Osteoblast (primary cell): ENCODE measurements at regions not wholly inside any gene's neighbourhood (a gene's known extent, or its start where the extent isn't known, plus 50 kb on each side); places are given as distances from the start of the nearest gene placed in this dataset.

Source experiments
- DNase-seq: peaks from one replicate; pipeline ENCODE4 v3.0.0; 2011; ENCODE audit warnings: low spot score, mixed read lengths; ENCODE audit not compliant: insufficient read length; ENCODE audit errors: missing footprints
- H2AFZ ChIP-seq: 2 replicates; pipeline ENCODE4 v1.6.0; 2011; ENCODE audit warnings: mild to moderate bottlenecking, low read length
- H3K27ac ChIP-seq: 2 replicates; pipeline ENCODE4 v1.5.1; 2011; ENCODE audit warnings: mild to moderate bottlenecking, low read depth, low read length, moderate library complexity
- H3K27me3 ChIP-seq: 2 replicates; pipeline ENCODE4 v1.6.0; 2012; ENCODE audit warnings: mild to moderate bottlenecking, control low read depth, inconsistent platforms, low read length, moderate library complexity; ENCODE audit not compliant: insufficient read depth
- H3K36me3 ChIP-seq: 2 replicates; pipeline ENCODE4 v1.5.1; 2011; ENCODE audit warnings: mild to moderate bottlenecking, low read length, control low read depth, moderate library complexity; ENCODE audit not compliant: insufficient read depth
- H3K4me1 ChIP-seq: 2 replicates; pipeline ENCODE4 v1.5.1; 2011; ENCODE audit warnings: mild to moderate bottlenecking, low read length, control low read depth, moderate library complexity; ENCODE audit not compliant: insufficient read depth
- H3K4me2 ChIP-seq: 2 replicates; pipeline ENCODE4 v1.6.0; 2011; ENCODE audit warnings: mild to moderate bottlenecking, low read length; ENCODE audit not compliant: insufficient read depth
- H3K4me3 ChIP-seq: fragments of 200-600 bp; sonication (generic); 3 replicates; pipeline ENCODE4 v1.5.1; 2012; ENCODE audit warnings: mild to moderate bottlenecking, low read length, inconsistent platforms; ENCODE audit not compliant: insufficient read depth
- H3K79me2 ChIP-seq: 2 replicates; pipeline ENCODE4 v1.6.0; 2012; ENCODE audit warnings: mild to moderate bottlenecking, low read length, control low read depth, inconsistent platforms; ENCODE audit not compliant: insufficient read depth
- H3K9me3 ChIP-seq: 2 replicates; pipeline ENCODE4 v1.5.1; 2011; ENCODE audit warnings: low read depth, low read length, control low read depth
- H4K20me1 ChIP-seq: 2 replicates; pipeline ENCODE4 v1.6.0; 2012; ENCODE audit warnings: mild to moderate bottlenecking, low read length, control low read depth; ENCODE audit not compliant: insufficient read depth
- TF ChIP-seq, protein P1 (sequence below): IDR thresholded peaks from 2 replicates; pipeline ENCODE4 v1.5.1; 2011; ENCODE audit warnings: mild to moderate bottlenecking, low read depth, low read length, moderate library complexity; ENCODE audit errors: extremely low read depth

GRCh38 chr14:85280074-85280473 is 249.9 kb upstream of the FLRT2 start:
- Histone ChIP-seq H3K4me3 (no peak overlapping the region), H2AFZ (no peak overlapping the region), H3K79me2 (no peaks in the 10 kb centered on the region), H3K9me3 (no peaks in the 10 kb centered on the region), H3K27me3 (no peaks in the 10 kb centered on the region), H3K27ac (no peak overlapping the region), H3K36me3 (no peaks in the 10 kb centered on the region), H3K4me2 (no peak overlapping the region), H4K20me1 (no peaks in the 10 kb centered on the region), H3K4me1 (no peaks in the 10 kb centered on the region)
- TF ChIP-seq, protein P1, sequence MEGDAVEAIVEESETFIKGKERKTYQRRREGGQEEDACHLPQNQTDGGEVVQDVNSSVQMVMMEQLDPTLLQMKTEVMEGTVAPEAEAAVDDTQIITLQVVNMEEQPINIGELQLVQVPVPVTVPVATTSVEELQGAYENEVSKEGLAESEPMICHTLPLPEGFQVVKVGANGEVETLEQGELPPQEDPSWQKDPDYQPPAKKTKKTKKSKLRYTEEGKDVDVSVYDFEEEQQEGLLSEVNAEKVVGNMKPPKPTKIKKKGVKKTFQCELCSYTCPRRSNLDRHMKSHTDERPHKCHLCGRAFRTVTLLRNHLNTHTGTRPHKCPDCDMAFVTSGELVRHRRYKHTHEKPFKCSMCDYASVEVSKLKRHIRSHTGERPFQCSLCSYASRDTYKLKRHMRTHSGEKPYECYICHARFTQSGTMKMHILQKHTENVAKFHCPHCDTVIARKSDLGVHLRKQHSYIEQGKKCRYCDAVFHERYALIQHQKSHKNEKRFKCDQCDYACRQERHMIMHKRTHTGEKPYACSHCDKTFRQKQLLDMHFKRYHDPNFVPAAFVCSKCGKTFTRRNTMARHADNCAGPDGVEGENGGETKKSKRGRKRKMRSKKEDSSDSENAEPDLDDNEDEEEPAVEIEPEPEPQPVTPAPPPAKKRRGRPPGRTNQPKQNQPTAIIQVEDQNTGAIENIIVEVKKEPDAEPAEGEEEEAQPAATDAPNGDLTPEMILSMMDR: no peak
- DNase-seq: no peak

DNA sequence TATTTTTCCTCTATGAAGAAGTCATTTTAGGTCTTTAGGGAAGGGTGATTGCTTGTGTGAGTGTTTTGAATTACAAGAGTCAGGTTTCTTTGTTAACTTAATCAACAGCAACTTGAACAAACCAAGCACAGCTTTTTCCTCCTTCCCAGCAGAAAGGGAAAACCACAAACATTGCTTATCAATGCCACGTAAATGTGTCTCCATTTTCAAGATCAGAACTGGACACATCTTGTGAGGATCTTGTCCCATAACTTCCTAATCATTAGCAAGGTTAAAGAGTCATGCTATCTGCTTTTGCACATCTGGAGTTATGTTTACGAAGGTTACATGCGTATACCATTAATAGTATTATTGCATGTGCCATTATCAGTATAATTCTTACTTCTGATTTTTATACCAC is 248.0 kb upstream of the FLRT2 start:
- no peak for DNase-seq
- H2AFZ ChIP-seq: no peak overlapping the region

DNA sequence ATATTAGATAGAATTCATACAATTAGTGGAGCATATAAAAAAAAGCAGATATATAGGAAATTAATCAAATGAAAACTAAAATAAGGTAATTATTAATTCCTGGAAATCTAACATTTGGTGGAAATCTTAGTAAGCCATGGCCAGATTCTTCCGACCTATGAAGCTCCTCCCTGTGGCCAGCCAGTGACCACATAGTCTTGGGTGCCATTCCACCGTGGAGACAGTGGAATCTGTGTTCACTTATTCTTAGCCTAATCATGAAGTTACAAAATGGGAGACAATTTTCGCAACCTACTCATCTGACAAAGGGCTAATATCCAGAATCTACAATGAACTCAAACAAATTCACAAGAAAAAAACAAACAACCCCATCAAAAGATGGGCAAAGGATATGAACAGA is 241.9 kb upstream of the FLRT2 start:
- H2AFZ ChIP-seq: no peak overlapping the region
- no peaks in the 10 kb centered on the region for H3K79me2 ChIP-seq
- no peak overlapping the region for H3K4me2 ChIP-seq
- no peaks in the 10 kb centered on the region for H3K36me3 ChIP-seq
- H3K27me3 ChIP-seq: no peaks in the 10 kb centered on the region
- no peak for DNase-seq
- TF ChIP-seq, protein P1: no peak
- no peak overlapping the region for H3K27ac ChIP-seq
- H3K9me3 ChIP-seq: no peaks in the 10 kb centered on the region
- H3K4me1 ChIP-seq: no peaks in the 10 kb centered on the region
- H4K20me1 ChIP-seq: no peaks in the 10 kb centered on the region
- no peak overlapping the region for H3K4me3 ChIP-seq

More for the DNA sequence above, 248.0 kb upstream of the FLRT2 start:
- no peaks in the 10 kb centered on the region for H3K27me3 ChIP-seq
- H3K36me3 ChIP-seq: no peaks in the 10 kb centered on the region
- no peak overlapping the region for H3K27ac ChIP-seq
- TF ChIP-seq, protein P1: no peak
- no peak overlapping the region for H3K4me3 ChIP-seq
- no peak overlapping the region for H3K4me2 ChIP-seq
- H3K4me1 ChIP-seq: no peaks in the 10 kb centered on the region
- H3K9me3 ChIP-seq: no peaks in the 10 kb centered on the region
- no peaks in the 10 kb centered on the region for H3K79me2 ChIP-seq
- H4K20me1 ChIP-seq: no peaks in the 10 kb centered on the region

DNA sequence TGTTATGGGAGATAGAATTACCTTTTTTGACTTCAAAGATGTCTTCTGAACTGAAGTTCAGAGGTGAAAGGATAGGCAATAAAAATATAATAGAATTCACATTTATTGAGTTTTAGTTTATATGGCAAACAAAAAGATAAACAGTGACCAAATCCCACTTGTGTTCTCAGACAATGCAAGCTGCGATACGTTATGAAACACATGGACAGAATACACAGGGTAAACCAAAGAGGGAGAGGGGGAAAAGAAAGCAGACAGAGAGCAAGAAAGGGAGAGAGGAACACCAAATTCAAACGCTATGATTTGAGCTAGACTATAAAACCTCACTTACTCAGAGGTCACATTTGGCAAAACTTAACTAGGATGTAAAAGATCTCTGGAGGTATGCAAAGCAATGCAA is 238.2 kb upstream of the FLRT2 start:
- no peaks in the 10 kb centered on the region for H3K27me3 ChIP-seq
- peaks cover 3% of the 10 kb centered on the region for H3K4me1 ChIP-seq
- H2AFZ ChIP-seq: no peak overlapping the region
- H3K79me2 ChIP-seq: no peaks in the 10 kb centered on the region
- H3K4me2 ChIP-seq: no peak overlapping the region
- TF ChIP-seq, protein P1: no peak
- no peaks in the 10 kb centered on the region for H3K36me3 ChIP-seq
- no peak overlapping the region for H3K27ac ChIP-seq
- DNase-seq: no peak
- no peak overlapping the region for H3K4me3 ChIP-seq
- no peaks in the 10 kb centered on the region for H4K20me1 ChIP-seq
- no peaks in the 10 kb centered on the region for H3K9me3 ChIP-seq
